ENCODE measurements at regions not wholly inside any gene's neighbourhood (a gene's known extent, or its start where the extent isn't known, plus 50 kb on each side); places are given as distances from the start of the nearest gene placed in this dataset.

GRCh38 chr3:193935916-193936315 is 200.0 kb upstream of the HES1 start:
- Histone ChIP-seq H3K23ac (ENCODE audit: insufficient read length, low read depth, low read length) (no peak overlapping the region), H4K20me1 (ENCODE audit: control insufficient read depth, insufficient read depth, insufficient read length) (no peaks in the 10 kb centered on the region), H2BK15ac (ENCODE audit: low read depth, low read length) (no peak overlapping the region), H3T11ph (ENCODE audit: low read length) (no peak overlapping the region), H3K27me3 (ENCODE audit: insufficient read depth, low read length) (no peaks in the 10 kb centered on the region; the same call in 1 of the 2 replicates), H2BK20ac (ENCODE audit: low read depth, low read length, poor library complexity, severe bottlenecking) (no peak overlapping the region), H4K5ac (ENCODE audit: insufficient read length, low read depth, low read length) (no peak overlapping the region), H3K4me2 (ENCODE audit: insufficient read depth, insufficient read length, low read length) (no peak overlapping the region), H4K8ac (replicated peaks; ENCODE audit: insufficient read length, low read depth, low read length) (no peak overlapping the region), H2BK12ac (ENCODE audit: insufficient read length, low read depth, low read length) (no peak overlapping the region), H2AFZ (ENCODE audit: low read length) (no peak overlapping the region), H3K79me2 (ENCODE audit: insufficient read depth, low read length) (0 out of 2 replicates have a peak, but pooled peaks cover 2% of the 10 kb centered on the region), H4K91ac (ENCODE audit: insufficient read length, low read depth, low read length) (no peak overlapping the region), H3K18ac (ENCODE audit: insufficient read length, low read depth, low read length) (no peak overlapping the region), H3K9ac (ENCODE audit: extremely low read depth, insufficient read length, low read length) (no peak overlapping the region), H2AK5ac (ENCODE audit: insufficient read length, low read length) (no peak overlapping the region), H3K56ac (ENCODE audit: insufficient read length, low read depth, low read length) (no peak overlapping the region), H3K27ac (ENCODE audit: insufficient read length, low read depth, low read length) (no peak overlapping the region), H3K9me3 (ENCODE audit: control insufficient read depth, low read depth, low read length) (no peaks in the 10 kb centered on the region), H3K4ac (ENCODE audit: low read depth, low read length) (no peak overlapping the region), H2BK5ac (ENCODE audit: insufficient read length, low read length) (no peak overlapping the region), H3K79me1 (ENCODE audit: insufficient read depth, low read depth, low read length, poor library complexity, severe bottlenecking) (no peaks in the 10 kb centered on the region), H3K14ac (ENCODE audit: insufficient read depth, low read length) (no peak overlapping the region), H3K23me2 (ENCODE audit: insufficient read length, low read depth, low read length, poor library complexity, severe bottlenecking) (no peaks in the 10 kb centered on the region), H2BK120ac (ENCODE audit: low read depth, low read length, poor library complexity, severe bottlenecking) (no peak overlapping the region), H3K4me1 (ENCODE audit: insufficient read depth, low read length) (peaks cover 7% of the 10 kb centered on the region; the same call in 1 of the 2 replicates)
- no peak overlapping the region for H3K27ac Mint-ChIP-seq
- peaks cover 26 to 35% of the 10 kb centered on the region in 2 experiments for H3K4me1 Mint-ChIP-seq
- H3K36me3 Mint-ChIP-seq (ENCODE audit: insufficient read depth in 1 of 3, low read depth in 3 of 3) = peaks cover 0 to 9% (median 0%) of the 10 kb centered on the region in 3 experiments; a peak in 3 of 7 replicates
- peaks cover 2 to 3% of the 10 kb centered on the region in 2 experiments; a peak in 3 of 5 replicates for H3K9me3 Mint-ChIP-seq
- H3K4me3 Mint-ChIP-seq = no peak overlapping the region
- no peak for TF ChIP-seq CTCF (conservative IDR thresholded peaks at IDR 0.05)
- no peak for DNase-seq
- WGBS (ENCODE audit: extremely low coverage, insufficient read length, low lambda C conversion rate) = no CpG with 5 or more reads among the region's 1 CpG
- H3K27me3 Mint-ChIP-seq (ENCODE audit: low read depth) = peaks cover 8% of the 10 kb centered on the region

Measured in H9 (cell line).